Type B pancreatic cell (in vitro differentiated cells): ENCODE measurements at regions not wholly inside any gene's neighbourhood (a gene's known extent, or its start where the extent isn't known, plus 50 kb on each side); places are given as distances from the start of the nearest gene placed in this dataset.
A peak's percentile ranks its signal among the peaks of the same experiment; 100 is the strongest.

ENCODE experiments used
- DNase-seq: peaks from one replicate; pipeline ENCODE4 v3.0.0; 2021; ENCODE audit warnings: mixed read lengths; ENCODE audit not compliant: unreplicated experiment; ENCODE audit errors: extremely low spot score
- H3K27ac Mint-ChIP-seq: 2 replicates; pipeline ENCODE4 v1.8.0; 2021; ENCODE audit warnings: mild to moderate bottlenecking, mixed read lengths
- H3K27me3 Mint-ChIP-seq: 2 replicates; pipeline ENCODE4 v1.8.0; 2021; ENCODE audit warnings: mixed read lengths
- H3K36me3 Mint-ChIP-seq: 2 replicates; pipeline ENCODE4 v1.8.0; 2021; ENCODE audit warnings: mixed read lengths
- H3K4me1 Mint-ChIP-seq: one replicate; pipeline ENCODE4 v1.8.0; 2021; ENCODE audit warnings: mixed read lengths; ENCODE audit not compliant: unreplicated experiment
- H3K4me3 Mint-ChIP-seq: 2 replicates; pipeline ENCODE4 v1.8.0; 2021; ENCODE audit warnings: mild to moderate bottlenecking, mixed read lengths
- H3K9me3 Mint-ChIP-seq: 2 replicates; pipeline ENCODE4 v1.8.0; 2021; ENCODE audit warnings: mixed read lengths
- CTCF ChIP-seq: fragments of 200-600 bp; sonication (generic); conservative IDR thresholded peaks from 2 replicates; pipeline ENCODE4 v1.5.0; 2021; ENCODE audit warnings: antibody characterized with exemption, mild to moderate bottlenecking

GRCh38 chr1:182003953-182004586 is 57.4 kb downstream of the ZNF648 start:
- H3K27ac Mint-ChIP-seq: peak overlapping the region; percentile 87
- no peaks in the 10 kb centered on the region for H3K9me3 Mint-ChIP-seq
- peak overlapping the region; percentile 68 for H3K4me3 Mint-ChIP-seq
- H3K4me1 Mint-ChIP-seq: peaks cover 13% of the 10 kb centered on the region
- peaks cover 5% of the 10 kb centered on the region for H3K36me3 Mint-ChIP-seq
- DNase-seq: no peak
- TF ChIP-seq CTCF: no peak
- H3K27me3 Mint-ChIP-seq: no peaks in the 10 kb centered on the region

- Mint-ChIP-seq H3K27me3 (no peaks in the 10 kb centered on the region), H3K4me3 (peak overlapping the region; percentile 50), H3K4me1 (peaks cover 13% of the 10 kb centered on the region), H3K36me3 (peaks cover 5% of the 10 kb centered on the region), H3K9me3 (no peaks in the 10 kb centered on the region), H3K27ac (peak overlapping the region; percentile 87)
- no peak for TF ChIP-seq CTCF
- DNase-seq: no peak
These were observed 58.3 kb downstream of the ZNF648 start for GRCh38 chr1:182003025-182003725.

- H3K4me1 Mint-ChIP-seq: peaks cover 13% of the 10 kb centered on the region
- no peaks in the 10 kb centered on the region for H3K27me3 Mint-ChIP-seq
- no peak for DNase-seq
- H3K4me3 Mint-ChIP-seq: no peak overlapping the region
- peaks cover 5% of the 10 kb centered on the region for H3K36me3 Mint-ChIP-seq
- H3K27ac Mint-ChIP-seq: peak overlapping the region; percentile 87
- no peaks in the 10 kb centered on the region for H3K9me3 Mint-ChIP-seq
- no peak for TF ChIP-seq CTCF
These were observed 58.9 kb downstream of the ZNF648 start for GRCh38 chr1:182002570-182002969.

GRCh38 chr1:181998858-181999257 is 62.7 kb downstream of the ZNF648 start:
- Mint-ChIP-seq H3K27me3 (no peaks in the 10 kb centered on the region), H3K4me3 (no peak overlapping the region), H3K9me3 (no peaks in the 10 kb centered on the region), H3K27ac (no peak overlapping the region), H3K4me1 (peaks cover 7% of the 10 kb centered on the region), H3K36me3 (no peaks in the 10 kb centered on the region)
- no peak for TF ChIP-seq CTCF
- no peak for DNase-seq

GRCh38 chr1:181992072-181992471 is 69.4 kb downstream of the ZNF648 start:
- Mint-ChIP-seq H3K9me3 (no peaks in the 10 kb centered on the region), H3K27ac (no peak overlapping the region), H3K4me1 (peaks cover 3% of the 10 kb centered on the region), H3K27me3 (peaks cover 3% of the 10 kb centered on the region), H3K4me3 (no peak overlapping the region), H3K36me3 (no peaks in the 10 kb centered on the region)
- TF ChIP-seq CTCF: no peak
- no peak for DNase-seq
